OCI-LY7 (cell line): ENCODE measurements at regions not wholly inside any gene's neighbourhood (a gene's known extent, or its start where the extent isn't known, plus 50 kb on each side); places are given as distances from the start of the nearest gene placed in this dataset.

Experiments
- BruUV-seq: library from RNA; stranded (reverse); fragments of 400-500 nt; replicated peaks from 2 replicates; lab custom pipeline; 2021; lab: Mats Ljungman, UMichigan
- CTCF ChIA-PET: fragments of 300-600 bp; sonication (Branson Sonifier 250); formaldehyde crosslinking; loops from one replicate; lab custom pipeline; 2022; ENCODE audit warnings: antibody characterized with exemption; ENCODE audit not compliant: unreplicated experiment; lab: Charles Lee
- POLR2A ChIA-PET: fragments of 300-600 bp; sonication (Branson Sonifier 250); formaldehyde crosslinking; loops from one replicate; lab custom pipeline; 2022; ENCODE audit warnings: antibody characterized with exemption; lab: Charles Lee
- DNase-seq: peaks from one replicate; pipeline ENCODE4 v3.0.0-alpha.2; 2015; ENCODE audit warnings: low spot score
- H2AFZ ChIP-seq: fragments of 200-600 bp; sonication (generic), shearing (Covaris generic); 2 replicates; pipeline ENCODE4 v1.6.1; 2014; ENCODE audit warnings: mild to moderate bottlenecking, antibody characterized with exemption, low read length, moderate library complexity
- H3K27ac ChIP-seq: fragments of 200-600 bp; sonication (generic); 2 replicates; pipeline ENCODE4 v1.5.1; 2014; ENCODE audit warnings: mixed run types, low read depth, mild to moderate bottlenecking, moderate library complexity, low read length, inconsistent platforms; ENCODE audit not compliant: poor library complexity, severe bottlenecking
- H3K36me3 ChIP-seq: fragments of 200-600 bp; sonication (generic); 2 replicates; pipeline ENCODE4 v1.6.1; 2014; ENCODE audit warnings: mild to moderate bottlenecking, antibody characterized with exemption, low read length, moderate library complexity, mixed read lengths; ENCODE audit not compliant: insufficient read depth
- H3K4me1 ChIP-seq: fragments of 200-600 bp; sonication (generic); 2 replicates; pipeline ENCODE4 v1.5.1; 2014; ENCODE audit warnings: mild to moderate bottlenecking, low read length; ENCODE audit not compliant: insufficient read depth, poor library complexity, severe bottlenecking
- H3K4me2 ChIP-seq: fragments of 200-600 bp; sonication (generic); 2 replicates; pipeline ENCODE4 v1.6.1; 2014; ENCODE audit warnings: mild to moderate bottlenecking, low read length
- H3K4me3 ChIP-seq: fragments of 200-600 bp; sonication (generic); 2 replicates; pipeline ENCODE4 v1.5.1; 2014; ENCODE audit warnings: mild to moderate bottlenecking, low read depth, low read length; ENCODE audit not compliant: poor library complexity, severe bottlenecking
- H3K79me2 ChIP-seq: fragments of 200-600 bp; sonication (generic); 2 replicates; pipeline ENCODE4 v1.6.1; 2016; ENCODE audit warnings: low read depth, mild to moderate bottlenecking, low read length, moderate library complexity, mixed read lengths; ENCODE audit not compliant: insufficient read depth
- H3K9me2 ChIP-seq: fragments of 200-600 bp; sonication (generic); 2 replicates; pipeline ENCODE4 v1.6.1; 2016; ENCODE audit warnings: mild to moderate bottlenecking, low read length, mixed read lengths; ENCODE audit not compliant: insufficient read depth
- H3K9me3 ChIP-seq: fragments of 200-600 bp; sonication (generic); 2 replicates; pipeline ENCODE4 v1.6.1; 2014; ENCODE audit warnings: mild to moderate bottlenecking, mixed run types, low read length, mixed read lengths
- H4K20me1 ChIP-seq: fragments of 200-600 bp; sonication (generic); 2 replicates; pipeline ENCODE4 v1.6.1; 2014; ENCODE audit warnings: mild to moderate bottlenecking, antibody characterized with exemption, low read length, moderate library complexity, mixed read lengths; ENCODE audit not compliant: insufficient read depth
- CTCF ChIP-seq: fragments of 200-600 bp; sonication (generic); conservative IDR thresholded peaks from 2 replicates; pipeline ENCODE4 v1.5.1; 2014; ENCODE audit warnings: mild to moderate bottlenecking, antibody characterized with exemption, low read length, moderate library complexity, mixed read lengths
- EZH2phosphoT487 ChIP-seq: fragments of 200-600 bp; sonication (generic); IDR thresholded peaks from 2 replicates; pipeline ENCODE4 v1.6.1; 2018; ENCODE audit warnings: low read depth, borderline replicate concordance, mild to moderate bottlenecking, mixed run types, antibody characterized with exemption, low read length, moderate library complexity, mixed read lengths
- intact Hi-C: fragments of 100-400 bp; cut with micrococcal nuclease; formaldehyde crosslinking; loops from one replicate; pipeline ENCODE4 v1.10.0; 2022; ENCODE audit not compliant: unreplicated experiment

DNA sequence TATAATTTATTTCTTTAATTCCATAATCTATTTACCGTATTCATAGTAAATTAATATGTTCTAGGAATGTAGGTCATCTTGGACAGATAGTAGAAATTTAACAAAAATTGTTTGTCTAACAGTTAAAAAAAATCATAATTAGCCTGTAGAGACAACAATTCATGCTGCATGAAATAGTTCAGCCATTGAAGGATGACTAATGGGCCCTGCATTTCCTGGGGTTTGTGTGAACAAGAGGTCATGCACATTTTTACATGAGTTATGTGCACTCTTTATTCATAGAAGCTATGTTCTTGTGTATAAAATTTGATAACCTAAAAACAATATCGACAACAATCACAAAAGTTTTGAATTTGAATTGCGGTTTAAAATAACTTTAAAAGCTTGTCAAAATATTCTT is 1663.6 kb downstream of the SUCLG1 start:
- TF ChIP-seq CTCF = no peak
- no peak for TF ChIP-seq EZH2phosphoT487
- Histone ChIP-seq H3K79me2 (no peaks in the 10 kb centered on the region), H3K4me1 (no peaks in the 10 kb centered on the region), H2AFZ (no peak overlapping the region), H3K27ac (no peak overlapping the region), H3K4me2 (no peak overlapping the region), H3K36me3 (no peaks in the 10 kb centered on the region), H3K4me3 (no peak overlapping the region), H3K9me2 (no peaks in the 10 kb centered on the region), H3K9me3 (0 out of 2 replicates have a peak, but pooled peaks cover 6% of the 10 kb centered on the region), H4K20me1 (no peaks in the 10 kb centered on the region)
- ChIA-PET CTCF (no interaction called here), POLR2A (no interaction called here)
- no TSS peak for BruUV-seq
- no peak for DNase-seq
- intact Hi-C loops = no loop called here

GRCh38 chr2:82793711-82794435 is 1665.2 kb downstream of the SUCLG1 start:
- POLR2A ChIA-PET = no interaction called here
- H3K36me3 ChIP-seq = no peaks in the 10 kb centered on the region

More at GRCh38 chr2:82793711-82794435, 1665.2 kb downstream of the SUCLG1 start:
- CTCF ChIA-PET = no interaction called here
- BruUV-seq = no TSS peak
- Histone ChIP-seq H3K4me3 (no peak overlapping the region), H2AFZ (no peak overlapping the region), H3K9me2 (no peaks in the 10 kb centered on the region), H3K79me2 (no peaks in the 10 kb centered on the region), H4K20me1 (no peaks in the 10 kb centered on the region), H3K9me3 (0 out of 2 replicates have a peak, but pooled peaks cover 6% of the 10 kb centered on the region), H3K4me1 (no peaks in the 10 kb centered on the region), H3K4me2 (no peak overlapping the region), H3K27ac (no peak overlapping the region)
- TF ChIP-seq CTCF = no peak
- no peak for TF ChIP-seq EZH2phosphoT487
- DNase-seq = no peak
- intact Hi-C loops = no loop called here
